ENCODE measurements at regions not wholly inside any gene's neighbourhood (a gene's known extent, or its start where the extent isn't known, plus 50 kb on each side); places are given as distances from the start of the nearest gene placed in this dataset.

DNA sequence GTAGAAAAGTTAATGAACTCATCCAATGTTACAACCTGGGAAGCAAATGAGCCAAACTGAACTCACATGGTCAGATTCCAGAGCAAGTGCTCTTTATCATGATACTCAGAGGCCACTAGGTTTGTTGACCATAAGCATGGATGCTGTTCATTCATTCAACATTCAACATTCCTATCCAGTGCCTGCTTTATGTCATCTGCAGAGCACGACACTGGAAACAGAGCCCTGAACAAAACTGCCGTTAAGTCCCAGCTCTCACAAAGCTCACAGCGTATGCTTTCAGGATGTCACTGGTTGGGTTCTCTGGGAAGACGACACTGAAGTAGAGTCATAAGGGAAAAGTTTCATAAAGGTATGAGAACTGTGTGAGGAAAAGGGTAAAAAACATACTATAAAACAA is 105.8 kb upstream of the TRIM77 start:
- TF ChIP-seq, protein P1, sequence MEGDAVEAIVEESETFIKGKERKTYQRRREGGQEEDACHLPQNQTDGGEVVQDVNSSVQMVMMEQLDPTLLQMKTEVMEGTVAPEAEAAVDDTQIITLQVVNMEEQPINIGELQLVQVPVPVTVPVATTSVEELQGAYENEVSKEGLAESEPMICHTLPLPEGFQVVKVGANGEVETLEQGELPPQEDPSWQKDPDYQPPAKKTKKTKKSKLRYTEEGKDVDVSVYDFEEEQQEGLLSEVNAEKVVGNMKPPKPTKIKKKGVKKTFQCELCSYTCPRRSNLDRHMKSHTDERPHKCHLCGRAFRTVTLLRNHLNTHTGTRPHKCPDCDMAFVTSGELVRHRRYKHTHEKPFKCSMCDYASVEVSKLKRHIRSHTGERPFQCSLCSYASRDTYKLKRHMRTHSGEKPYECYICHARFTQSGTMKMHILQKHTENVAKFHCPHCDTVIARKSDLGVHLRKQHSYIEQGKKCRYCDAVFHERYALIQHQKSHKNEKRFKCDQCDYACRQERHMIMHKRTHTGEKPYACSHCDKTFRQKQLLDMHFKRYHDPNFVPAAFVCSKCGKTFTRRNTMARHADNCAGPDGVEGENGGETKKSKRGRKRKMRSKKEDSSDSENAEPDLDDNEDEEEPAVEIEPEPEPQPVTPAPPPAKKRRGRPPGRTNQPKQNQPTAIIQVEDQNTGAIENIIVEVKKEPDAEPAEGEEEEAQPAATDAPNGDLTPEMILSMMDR (conservative IDR thresholded peaks at IDR 0.05; ENCODE audit: low read length): no peak
- TF ChIP-seq EZH2phosphoT487 (IDR thresholded peaks at IDR 0.05; ENCODE audit: borderline replicate concordance, low read depth, low read length): no peak

Data from OCI-LY7 (cell line).